ENCODE measurements at regions not wholly inside any gene's neighbourhood (a gene's known extent, or its start where the extent isn't known, plus 50 kb on each side); places are given as distances from the start of the nearest gene placed in this dataset.

- TF ChIP-seq, protein P1, sequence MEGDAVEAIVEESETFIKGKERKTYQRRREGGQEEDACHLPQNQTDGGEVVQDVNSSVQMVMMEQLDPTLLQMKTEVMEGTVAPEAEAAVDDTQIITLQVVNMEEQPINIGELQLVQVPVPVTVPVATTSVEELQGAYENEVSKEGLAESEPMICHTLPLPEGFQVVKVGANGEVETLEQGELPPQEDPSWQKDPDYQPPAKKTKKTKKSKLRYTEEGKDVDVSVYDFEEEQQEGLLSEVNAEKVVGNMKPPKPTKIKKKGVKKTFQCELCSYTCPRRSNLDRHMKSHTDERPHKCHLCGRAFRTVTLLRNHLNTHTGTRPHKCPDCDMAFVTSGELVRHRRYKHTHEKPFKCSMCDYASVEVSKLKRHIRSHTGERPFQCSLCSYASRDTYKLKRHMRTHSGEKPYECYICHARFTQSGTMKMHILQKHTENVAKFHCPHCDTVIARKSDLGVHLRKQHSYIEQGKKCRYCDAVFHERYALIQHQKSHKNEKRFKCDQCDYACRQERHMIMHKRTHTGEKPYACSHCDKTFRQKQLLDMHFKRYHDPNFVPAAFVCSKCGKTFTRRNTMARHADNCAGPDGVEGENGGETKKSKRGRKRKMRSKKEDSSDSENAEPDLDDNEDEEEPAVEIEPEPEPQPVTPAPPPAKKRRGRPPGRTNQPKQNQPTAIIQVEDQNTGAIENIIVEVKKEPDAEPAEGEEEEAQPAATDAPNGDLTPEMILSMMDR (IDR thresholded peaks at IDR 0.05): no peak
- no peak for TF ChIP-seq POLR2AphosphoS5 (IDR thresholded peaks at IDR 0.05)
- no peak for TF ChIP-seq EP300 (IDR thresholded peaks at IDR 0.05)
- no peak for TF ChIP-seq POLR2A (IDR thresholded peaks at IDR 0.05)
Measured at GRCh38 chr7:25798344-25798743, 353.7 kb upstream of the NFE2L3 start.

Measured in gastroesophageal sphincter (tissue), 3 donors.